Testis (tissue), 2 donors: ENCODE measurements at regions not wholly inside any gene's neighbourhood (a gene's known extent, or its start where the extent isn't known, plus 50 kb on each side); places are given as distances from the start of the nearest gene placed in this dataset.

ENCODE experiments used
- DNase-seq: peaks from one replicate; pipeline ENCODE4 v3.0.0-alpha.2; 2019
- H3K27ac ChIP-seq, 2 donors: fragments of 200-600 bp; sonication (generic); one replicate each; pipeline ENCODE4 v1.5.1; 2019
- H3K27me3 ChIP-seq: fragments of 200-600 bp; sonication (generic); one replicate; pipeline ENCODE4 v1.5.1; 2019
- H3K36me3 ChIP-seq: fragments of 200-600 bp; sonication (generic); one replicate; pipeline ENCODE4 v1.5.1; 2017; ENCODE audit warnings: low read depth; ENCODE audit errors: missing control alignments
- H3K4me1 ChIP-seq: fragments of 200-600 bp; sonication (generic); one replicate; pipeline ENCODE4 v1.5.1; 2019
- H3K4me3 ChIP-seq, 2 donors: fragments of 200-600 bp; sonication (generic); one replicate each; pipeline ENCODE4 v1.5.1; 2017 to 2019
- H3K9me3 ChIP-seq: fragments of 200-600 bp; sonication (generic); one replicate; pipeline ENCODE4 v1.5.1; 2017
- CTCF ChIP-seq, 3 experiments: fragments of 450-650 bp in 2 of 3; fragments of 200-600 bp in 1 of 3; sonication (generic) in 1 of 3; IDR thresholded peaks; one replicate each; pipeline ENCODE4 v1.5.1; 2016 to 2019; ENCODE audit warnings: antibody characterized with exemption in 3 of 3, mild to moderate bottlenecking in 2 of 3, moderate library complexity in 1 of 3
- POLR2A ChIP-seq: fragments of 450-650 bp; IDR thresholded peaks from one replicate; pipeline ENCODE4 v1.6.1; 2017; ENCODE audit warnings: antibody characterized with exemption, mild to moderate bottlenecking, moderate library complexity
- WGBS, 2 donors: methylation state at CpG; one replicate each; pipeline ENCODE4 v1.1.5; 2018; 5-methylcytosine and 5-hydroxymethylcytosine counted together
- intact Hi-C: fragments of 100-400 bp; cut with DNase I; formaldehyde crosslinking; loops from one replicate; pipeline ENCODE4 v1.15.1; 2023; ENCODE audit warnings: low total_unique reads

- no peaks in the 10 kb centered on the region for H3K27me3 ChIP-seq
- 88 to 89% methylated on average over 2 of the region's 2 CpGs for WGBS, 2 donors
- TF ChIP-seq POLR2A (no peak), CTCF (IDR thresholded peaks at IDR 0.05) (no peak)
- no peak overlapping the region for H3K27ac ChIP-seq
- H3K4me3 ChIP-seq, result no peak overlapping the region
- intact Hi-C loops, result no loop called here
- DNase-seq, result no peak
- no peaks in the 10 kb centered on the region for H3K36me3 ChIP-seq
- no peaks in the 10 kb centered on the region for H3K9me3 ChIP-seq
- H3K4me1 ChIP-seq, result no peaks in the 10 kb centered on the region
Observed at GRCh38 chr4:66876946-66877345, 668.4 kb downstream of the CENPC start.

- no peak for DNase-seq
- Histone ChIP-seq H3K4me1 (no peaks in the 10 kb centered on the region), H3K4me3 (no peak overlapping the region), H3K9me3 (no peaks in the 10 kb centered on the region), H3K27ac (no peak overlapping the region), H3K27me3 (no peaks in the 10 kb centered on the region), H3K36me3 (no peaks in the 10 kb centered on the region)
- TF ChIP-seq CTCF (IDR thresholded peaks at IDR 0.05), result no peak
- TF ChIP-seq POLR2A, result no peak
- intact Hi-C loops, result no loop called here
- WGBS, 2 donors, result 67 to 69% methylated on average over 1 of the region's 1 CpG
Observed at GRCh38 chr4:66872661-66873060, 672.6 kb downstream of the CENPC start.

- Histone ChIP-seq H3K4me3 (no peak overlapping the region), H3K9me3 (no peaks in the 10 kb centered on the region), H3K4me1 (no peaks in the 10 kb centered on the region), H3K27me3 (no peaks in the 10 kb centered on the region), H3K36me3 (no peaks in the 10 kb centered on the region), H3K27ac (no peak overlapping the region)
- intact Hi-C loops, result no loop called here
- TF ChIP-seq POLR2A (no peak), CTCF (IDR thresholded peaks at IDR 0.05) (no peak)
- DNase-seq, result no peak
Observed at GRCh38 chr4:66863481-66863880, 681.8 kb downstream of the CENPC start.

GRCh38 chr4:66855956-66856355 lies 689.3 kb downstream of the CENPC start:
- no peaks in the 10 kb centered on the region for H3K4me1 ChIP-seq
- 42 to 52% methylated on average over 1 of the region's 1 CpG for WGBS, 2 donors
- no peaks in the 10 kb centered on the region for H3K27me3 ChIP-seq
- intact Hi-C loops, result no loop called here
- DNase-seq, result no peak
- no peak overlapping the region for H3K4me3 ChIP-seq
- H3K36me3 ChIP-seq, result no peaks in the 10 kb centered on the region
- no peak overlapping the region for H3K27ac ChIP-seq
- no peak for TF ChIP-seq CTCF (IDR thresholded peaks at IDR 0.05)
- no peak for TF ChIP-seq POLR2A
- no peaks in the 10 kb centered on the region for H3K9me3 ChIP-seq

GRCh38 chr4:66853845-66854244 lies 691.5 kb downstream of the CENPC start:
- WGBS, 2 donors, result 87 to 91% methylated on average over 3 of the region's 3 CpGs
- no peaks in the 10 kb centered on the region for H3K4me1 ChIP-seq
- TF ChIP-seq POLR2A (no peak), CTCF (IDR thresholded peaks at IDR 0.05) (no peak)
- intact Hi-C loops, result no loop called here
- no peaks in the 10 kb centered on the region for H3K27me3 ChIP-seq
- H3K4me3 ChIP-seq, result no peak overlapping the region
- no peaks in the 10 kb centered on the region for H3K36me3 ChIP-seq
- no peaks in the 10 kb centered on the region for H3K9me3 ChIP-seq
- H3K27ac ChIP-seq, result no peak overlapping the region
- DNase-seq, result no peak
